ENCODE measurements at regions not wholly inside any gene's neighbourhood (a gene's known extent, or its start where the extent isn't known, plus 50 kb on each side); places are given as distances from the start of the nearest gene placed in this dataset.

DNA sequence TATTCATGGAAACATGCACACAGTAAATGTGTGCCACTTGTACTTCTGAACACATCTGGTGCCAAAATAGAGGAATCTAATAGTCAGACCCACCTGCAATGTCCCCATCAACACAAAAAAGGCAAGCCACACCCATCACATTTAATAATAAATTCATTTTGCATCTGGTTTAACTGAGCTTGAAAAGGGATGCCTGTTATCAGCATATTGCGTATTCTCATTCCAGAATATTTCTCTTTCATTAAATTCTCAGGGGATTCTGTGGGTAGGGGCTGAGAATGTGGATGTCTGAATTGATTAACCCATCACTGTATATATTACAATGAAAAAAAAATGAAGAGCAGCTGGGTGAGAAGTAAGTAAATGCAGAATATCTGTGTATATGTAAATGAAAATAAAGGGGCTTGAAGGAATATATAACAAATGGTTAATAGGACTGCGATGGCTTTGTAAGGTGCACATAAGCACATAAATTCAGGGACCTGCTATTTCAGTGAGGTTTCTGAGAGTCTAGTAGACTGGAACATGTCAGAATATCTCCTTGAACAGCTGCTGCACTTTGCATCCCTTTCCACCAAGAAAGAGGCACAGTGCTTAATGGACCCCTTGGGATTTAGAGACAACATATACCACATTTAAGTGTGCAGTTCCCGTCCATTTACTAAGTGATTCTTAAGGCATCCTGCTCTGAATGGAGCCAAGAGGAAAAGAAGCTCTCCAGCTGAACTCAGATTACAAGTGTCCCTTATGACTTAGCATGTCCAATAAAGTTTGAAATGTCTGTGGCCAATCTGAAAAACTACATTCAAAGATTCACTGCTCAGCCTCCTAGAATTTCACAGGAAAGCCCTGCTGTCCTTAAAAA, 104.1 kb upstream of the NIPBL start:
- TF ChIP-seq, protein P1, sequence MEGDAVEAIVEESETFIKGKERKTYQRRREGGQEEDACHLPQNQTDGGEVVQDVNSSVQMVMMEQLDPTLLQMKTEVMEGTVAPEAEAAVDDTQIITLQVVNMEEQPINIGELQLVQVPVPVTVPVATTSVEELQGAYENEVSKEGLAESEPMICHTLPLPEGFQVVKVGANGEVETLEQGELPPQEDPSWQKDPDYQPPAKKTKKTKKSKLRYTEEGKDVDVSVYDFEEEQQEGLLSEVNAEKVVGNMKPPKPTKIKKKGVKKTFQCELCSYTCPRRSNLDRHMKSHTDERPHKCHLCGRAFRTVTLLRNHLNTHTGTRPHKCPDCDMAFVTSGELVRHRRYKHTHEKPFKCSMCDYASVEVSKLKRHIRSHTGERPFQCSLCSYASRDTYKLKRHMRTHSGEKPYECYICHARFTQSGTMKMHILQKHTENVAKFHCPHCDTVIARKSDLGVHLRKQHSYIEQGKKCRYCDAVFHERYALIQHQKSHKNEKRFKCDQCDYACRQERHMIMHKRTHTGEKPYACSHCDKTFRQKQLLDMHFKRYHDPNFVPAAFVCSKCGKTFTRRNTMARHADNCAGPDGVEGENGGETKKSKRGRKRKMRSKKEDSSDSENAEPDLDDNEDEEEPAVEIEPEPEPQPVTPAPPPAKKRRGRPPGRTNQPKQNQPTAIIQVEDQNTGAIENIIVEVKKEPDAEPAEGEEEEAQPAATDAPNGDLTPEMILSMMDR (IDR thresholded peaks at IDR 0.05) = no peak
- TF ChIP-seq EZH2 (IDR thresholded peaks at IDR 0.05; ENCODE audit: borderline replicate concordance, insufficient read depth, low read depth, low read length, poor library complexity, severe bottlenecking) = no peak

Measured in B cell (primary cell).